Islet precursor cell (in vitro differentiated cells): ENCODE measurements at regions not wholly inside any gene's neighbourhood (a gene's known extent, or its start where the extent isn't known, plus 50 kb on each side); places are given as distances from the start of the nearest gene placed in this dataset.

ENCODE experiments used
- DNase-seq: peaks from one replicate; pipeline ENCODE4 v3.0.0-alpha.2; 2018

- DNase-seq = no peak
Measured at GRCh38 chr3:11089931-11090330, 64.4 kb upstream of the HRH1 start.

GRCh38 chr3:11090551-11090950, 63.7 kb upstream of the HRH1 start:
- no peak for DNase-seq

- peak; percentile 61 for DNase-seq
Measured at GRCh38 chr3:11091088-11091590, 63.2 kb upstream of the HRH1 start.

- DNase-seq = no peak
Measured at GRCh38 chr3:11091791-11092190, 62.5 kb upstream of the HRH1 start.

- DNase-seq = no peak
Measured at GRCh38 chr3:11093823-11094340, 60.4 kb upstream of the HRH1 start.

GRCh38 chr3:11095932-11096265, 58.4 kb upstream of the HRH1 start:
- DNase-seq = no peak

GRCh38 chr3:11096266-11097139, 57.8 kb upstream of the HRH1 start:
- peak; percentile 97 for DNase-seq

GRCh38 chr3:11099306-11099705, 55.0 kb upstream of the HRH1 start:
- no peak for DNase-seq
